PC-9 (cell line): ENCODE measurements at regions not wholly inside any gene's neighbourhood (a gene's known extent, or its start where the extent isn't known, plus 50 kb on each side); places are given as distances from the start of the nearest gene placed in this dataset.

Experiments
- CTCF ChIP-seq: fragments of 200-600 bp; sonication (generic); conservative IDR thresholded peaks from 2 replicates; pipeline ENCODE4 v1.6.1; 2017; ENCODE audit warnings: mixed run types, antibody characterized with exemption, mild to moderate bottlenecking, moderate library complexity
- EZH2 ChIP-seq: fragments of 200-600 bp; sonication (generic); IDR thresholded peaks from 2 replicates; pipeline ENCODE4 v1.8.0; 2017; ENCODE audit warnings: antibody characterized with exemption, low read depth

GRCh38 chr20:51204051-51204715, 181.3 kb upstream of the KCNG1 start:
- no peak for TF ChIP-seq CTCF
- no peak for TF ChIP-seq EZH2
